Erythroblast (primary cell): ENCODE measurements at regions not wholly inside any gene's neighbourhood (a gene's known extent, or its start where the extent isn't known, plus 50 kb on each side); places are given as distances from the start of the nearest gene placed in this dataset.
"Not testable (repeated sequence)": the region's sequence is repeated elsewhere in the genome, so short reads cannot be mapped to it uniquely, and the experiment has no call there.

Experiments used
- DNase-seq, 2 experiments: peaks; one replicate each; lab custom pipeline; 2025; lab: John Stamatoyannopoulos, UW
- GATA1 ChIP-seq: IDR thresholded peaks from 2 replicates; pipeline ENCODE4 v1.6.1; 2011; ENCODE audit warnings: low read depth, mild to moderate bottlenecking, control low read depth, low read length, moderate library complexity
- POLR2A ChIP-seq: IDR thresholded peaks from 2 replicates; pipeline ENCODE4 v1.6.1; 2011; ENCODE audit warnings: mild to moderate bottlenecking, low read length

DNA sequence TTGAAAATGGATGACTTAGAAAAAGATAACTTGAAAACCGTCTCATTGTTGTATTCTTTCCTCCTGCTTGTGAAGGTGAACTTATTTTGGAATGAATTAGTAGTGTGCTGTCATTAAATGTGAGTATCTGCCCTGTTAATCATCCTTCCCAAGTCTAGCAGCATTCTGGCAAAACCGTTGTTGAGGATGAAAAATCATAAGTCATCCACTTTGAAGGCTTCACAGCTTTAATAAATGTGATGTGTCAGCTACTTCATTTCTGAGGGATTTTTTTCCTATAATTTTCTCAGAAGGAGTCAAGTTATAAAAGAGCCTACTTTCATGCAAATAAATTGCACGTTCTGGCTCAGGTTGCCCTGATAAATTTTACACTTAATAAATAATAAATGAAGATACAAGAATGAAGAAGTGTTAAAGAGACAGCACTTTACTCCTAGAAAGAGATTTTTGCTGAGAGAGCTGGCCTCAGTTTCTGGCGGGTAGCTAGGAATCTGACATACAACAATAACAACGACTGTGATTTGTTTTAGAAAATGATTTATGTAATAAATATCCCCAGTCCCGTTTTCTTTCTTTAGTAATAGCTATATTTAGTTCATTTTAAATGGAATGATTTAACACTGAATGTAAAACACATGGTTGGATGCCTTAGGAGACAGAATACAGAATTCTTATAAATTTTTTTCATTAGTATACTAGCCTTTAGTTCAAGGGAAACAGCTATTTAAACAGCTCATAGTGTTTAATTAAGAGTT lies 516.5 kb upstream of the KLF6 start:
- TF ChIP-seq GATA1 (no peak), POLR2A (no peak)
- no peak for DNase-seq

DNA sequence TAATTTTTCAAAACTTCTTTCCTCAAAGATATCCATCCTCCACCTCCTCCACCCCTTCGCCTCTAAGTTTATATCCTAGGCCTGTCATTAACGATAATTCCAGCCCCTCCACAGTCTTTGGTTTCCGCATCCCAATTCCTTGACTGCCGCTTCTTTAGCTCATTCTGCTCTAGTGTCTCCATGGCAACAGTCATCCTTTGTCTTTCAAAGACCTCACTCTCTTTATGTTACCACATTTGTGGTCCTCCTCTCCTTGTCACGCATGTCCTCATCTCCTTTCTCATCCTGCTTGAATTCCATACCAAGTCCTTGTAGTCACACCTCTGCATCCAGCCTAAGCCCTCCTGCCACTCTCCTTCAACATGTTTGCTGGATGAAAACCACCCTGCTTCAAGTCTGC lies 511.2 kb upstream of the KLF6 start:
- TF ChIP-seq GATA1 (no peak), POLR2A (no peak)
- no peak for DNase-seq

DNA sequence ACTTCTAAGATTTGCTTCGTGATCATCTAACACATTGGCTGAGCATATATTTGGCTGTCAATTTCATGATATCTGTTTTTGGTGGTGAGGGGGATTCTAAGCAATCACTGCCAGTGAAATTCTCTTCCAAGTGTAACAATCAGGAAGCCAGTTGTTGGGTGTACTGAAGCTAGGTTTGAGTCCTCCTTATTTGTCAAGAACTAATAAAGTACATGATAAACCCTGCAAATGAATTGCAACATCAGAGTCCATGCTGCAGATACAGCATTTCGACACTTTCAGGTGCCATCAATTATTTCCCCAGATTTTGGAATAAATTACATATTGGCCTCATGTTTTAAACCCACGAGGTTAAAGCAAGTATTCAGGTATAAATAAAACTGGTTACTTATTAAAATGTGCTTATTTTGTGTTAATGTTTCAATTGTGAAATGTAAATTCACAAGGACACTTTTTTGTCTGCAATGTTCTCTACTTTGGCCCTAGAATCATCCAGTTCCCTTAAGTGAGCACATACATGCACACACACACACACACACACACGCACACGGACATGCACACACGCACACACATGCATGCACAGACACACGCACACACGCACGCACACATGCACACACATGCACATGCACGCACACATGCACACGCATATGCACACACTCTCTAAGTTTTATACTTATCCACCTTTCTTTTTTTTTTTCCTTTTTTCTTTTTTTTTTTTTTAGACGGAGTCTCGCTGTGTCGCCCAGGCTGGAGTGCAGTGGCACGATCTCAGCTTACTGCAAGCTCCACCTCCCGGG lies 510.2 kb upstream of the KLF6 start:
- no peak for TF ChIP-seq POLR2A
- TF ChIP-seq GATA1, result no peak
- no peak for DNase-seq

DNA sequence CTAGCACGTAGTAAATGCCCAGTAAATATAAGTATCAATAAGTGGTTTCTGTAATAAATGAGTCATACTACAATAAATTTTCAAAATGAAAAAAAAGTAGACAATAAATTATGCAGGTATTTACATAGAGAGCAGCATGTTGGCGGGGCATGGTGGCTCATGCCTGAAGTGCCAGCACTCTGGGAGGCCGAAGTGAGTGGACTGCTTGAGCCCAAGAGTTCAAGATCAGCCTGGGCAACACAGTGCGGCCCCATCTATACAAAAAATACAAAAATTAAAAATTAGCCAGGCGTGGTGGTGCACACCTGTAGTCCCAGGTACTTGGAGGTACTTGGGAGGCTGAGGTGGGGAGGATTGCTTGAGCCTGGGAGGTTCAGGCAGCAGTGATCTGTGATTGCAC lies 509.3 kb upstream of the KLF6 start:
- no peak for DNase-seq
- TF ChIP-seq POLR2A, result no peak
- no peak for TF ChIP-seq GATA1

DNA sequence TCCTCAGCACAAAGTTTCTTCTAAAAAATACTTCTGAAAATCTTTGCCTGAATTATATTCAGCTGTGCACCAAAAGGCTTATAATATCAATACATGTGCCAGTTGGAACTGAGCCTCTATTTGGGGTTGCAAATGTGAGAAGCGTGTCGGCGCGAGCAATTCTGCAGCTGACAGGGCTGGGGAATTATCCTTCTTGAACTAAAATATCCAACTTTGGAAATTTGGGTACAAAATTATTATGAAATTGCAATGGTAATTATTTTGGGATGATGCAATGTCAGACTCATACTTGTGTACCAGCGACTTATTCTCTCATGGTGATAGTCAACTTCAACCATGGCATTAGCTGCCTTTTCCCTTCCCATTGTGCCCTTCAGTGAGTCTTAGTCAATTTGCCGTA lies 507.0 kb upstream of the KLF6 start:
- TF ChIP-seq POLR2A, result no peak
- no peak for TF ChIP-seq GATA1
- no peak for DNase-seq

DNA sequence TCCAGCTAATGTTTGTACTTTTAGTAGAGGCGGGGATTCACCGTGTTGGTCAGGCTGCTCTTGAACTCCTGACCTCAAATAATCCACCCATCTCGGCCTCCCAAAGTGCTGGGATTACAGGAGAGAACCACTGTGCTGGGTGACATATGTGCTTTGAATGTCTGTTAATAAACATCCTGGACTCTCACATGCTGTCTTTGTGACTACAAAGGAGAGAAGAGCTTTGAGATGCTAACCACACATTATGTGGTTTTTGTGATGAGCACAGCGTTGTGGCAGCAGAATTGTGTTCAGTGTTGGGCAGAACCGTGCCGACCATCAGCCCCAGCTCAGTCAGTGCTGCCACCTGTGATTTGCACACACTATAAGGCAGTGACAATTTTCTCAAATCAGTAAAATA lies 500.1 kb upstream of the KLF6 start:
- DNase-seq, result no peak

DNA sequence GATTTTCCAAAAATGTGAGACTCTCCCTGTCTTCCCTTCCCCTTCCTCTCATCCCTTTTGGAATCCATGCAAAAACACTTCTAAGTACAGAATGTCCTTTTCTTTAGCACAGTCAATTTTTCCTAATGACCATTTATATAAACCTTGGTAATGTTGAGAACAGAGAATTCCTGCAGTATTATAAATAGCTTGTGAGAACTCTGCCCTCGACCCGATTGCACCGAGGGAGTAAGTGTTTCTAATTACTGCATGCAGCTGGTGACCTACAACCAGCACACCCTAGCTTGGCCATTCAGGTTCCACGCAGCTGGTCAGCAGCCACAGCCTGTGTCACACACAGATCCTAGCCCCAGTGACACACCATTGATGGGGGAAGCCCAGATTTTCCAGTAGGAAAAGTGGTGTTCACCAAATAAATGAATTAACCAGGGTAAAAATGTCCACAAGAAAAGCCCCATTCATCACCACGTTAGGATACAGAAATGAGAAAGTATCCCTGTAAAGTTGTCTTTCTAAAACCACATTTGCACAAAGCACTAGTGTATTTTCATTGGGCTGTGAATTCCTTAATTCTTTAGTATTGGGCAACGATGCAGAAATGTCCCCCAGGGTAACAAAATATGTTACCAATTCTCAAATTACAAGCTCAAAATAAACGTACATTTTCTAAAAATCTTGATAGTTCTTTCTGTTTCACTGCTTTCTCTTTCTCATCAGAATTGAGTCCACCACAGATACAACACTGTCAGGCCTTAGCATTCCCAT lies 499.0 kb upstream of the KLF6 start:
- TF ChIP-seq POLR2A, result no peak
- TF ChIP-seq GATA1, result no peak
- no peak for DNase-seq

More for the DNA sequence above, 500.1 kb upstream of the KLF6 start:
- no peak for TF ChIP-seq GATA1
- TF ChIP-seq POLR2A, result no peak

DNA sequence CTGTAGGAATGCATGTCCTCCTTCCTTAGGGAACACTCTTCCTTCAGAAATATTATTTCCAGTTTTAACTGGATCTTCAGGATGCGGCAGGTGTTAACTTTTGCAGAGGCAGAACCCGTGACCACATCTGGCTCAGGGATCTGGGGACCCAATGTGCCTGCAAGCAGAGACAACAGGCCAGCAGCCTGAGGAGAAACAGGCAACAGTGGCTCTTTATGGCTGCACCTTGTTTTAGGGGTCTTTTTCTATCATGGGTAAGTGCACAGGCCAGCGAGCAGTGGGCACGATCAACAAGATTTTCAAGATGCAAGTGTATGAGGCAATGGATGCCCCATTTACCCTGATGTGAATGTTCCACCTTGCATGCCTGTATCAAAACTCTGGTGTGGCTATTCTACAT lies 497.5 kb upstream of the KLF6 start:
- TF ChIP-seq POLR2A (no peak), GATA1 (no peak)
- no peak for DNase-seq

DNA sequence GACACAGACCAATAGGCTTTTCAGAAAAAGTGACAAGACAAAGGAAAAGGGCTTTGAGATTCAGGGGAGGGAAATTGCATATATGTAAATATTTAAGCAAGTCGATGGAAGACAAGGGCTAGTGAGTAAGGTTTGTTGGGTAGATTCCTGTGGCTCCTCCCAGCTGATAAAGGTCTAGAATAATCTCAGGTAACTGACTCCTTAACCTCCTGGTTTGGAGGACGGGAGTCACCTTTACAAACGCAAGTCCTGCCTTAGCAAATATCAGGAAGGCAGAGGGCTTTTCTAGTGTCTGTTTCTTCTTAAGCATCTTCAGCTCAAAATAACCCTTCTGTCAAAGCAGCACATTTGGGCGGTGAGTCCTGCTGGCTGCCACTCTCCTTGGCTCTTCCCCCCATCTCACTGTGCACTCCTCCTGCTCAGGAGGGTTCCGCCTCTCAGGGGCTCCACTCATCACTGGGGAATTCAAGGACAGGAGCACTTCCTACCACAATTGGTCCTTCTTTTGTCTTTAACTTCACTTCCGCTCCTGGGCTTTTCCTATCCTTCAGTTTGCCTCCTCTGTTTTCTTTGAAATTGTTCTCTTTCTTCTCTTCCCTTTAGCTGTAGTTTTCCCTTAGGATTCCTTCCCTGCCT lies 496.3 kb upstream of the KLF6 start:
- DNase-seq, result no peak
- TF ChIP-seq POLR2A (no peak), GATA1 (no peak)

DNA sequence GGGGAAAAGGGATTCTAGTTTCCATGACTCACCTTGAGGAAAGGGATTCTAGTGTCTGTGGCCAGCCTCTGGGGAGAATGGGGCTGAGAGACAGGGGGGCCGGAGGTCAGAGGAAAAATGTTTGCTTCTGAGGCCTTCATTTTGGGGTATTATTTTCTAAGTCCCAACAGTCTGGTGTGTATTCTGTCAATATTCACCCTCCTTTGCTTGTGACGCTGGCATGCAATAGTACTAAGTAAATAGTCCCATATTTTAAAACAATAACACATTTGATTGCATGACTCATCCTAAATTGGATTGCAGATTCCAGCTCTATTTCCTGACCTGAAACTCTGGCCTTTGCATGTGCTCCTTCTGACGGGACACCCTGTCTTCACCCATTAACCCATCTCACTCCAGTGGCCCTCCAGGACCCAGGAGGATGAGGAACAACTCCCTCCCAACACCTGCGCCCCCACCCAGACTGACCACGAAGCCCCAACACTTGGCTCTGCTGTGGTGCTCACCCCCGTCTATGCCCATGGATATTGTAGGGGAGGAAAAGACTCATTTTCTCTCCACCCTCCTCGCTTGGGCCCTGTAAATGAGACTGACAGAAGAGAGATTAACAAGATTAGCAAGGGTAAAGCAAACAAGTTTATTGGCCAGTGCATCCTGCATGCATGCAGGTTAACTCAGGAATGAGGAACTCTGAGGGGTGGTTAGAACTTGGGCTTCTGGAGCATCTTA lies 495.6 kb upstream of the KLF6 start:
- TF ChIP-seq GATA1, result no peak

DNA sequence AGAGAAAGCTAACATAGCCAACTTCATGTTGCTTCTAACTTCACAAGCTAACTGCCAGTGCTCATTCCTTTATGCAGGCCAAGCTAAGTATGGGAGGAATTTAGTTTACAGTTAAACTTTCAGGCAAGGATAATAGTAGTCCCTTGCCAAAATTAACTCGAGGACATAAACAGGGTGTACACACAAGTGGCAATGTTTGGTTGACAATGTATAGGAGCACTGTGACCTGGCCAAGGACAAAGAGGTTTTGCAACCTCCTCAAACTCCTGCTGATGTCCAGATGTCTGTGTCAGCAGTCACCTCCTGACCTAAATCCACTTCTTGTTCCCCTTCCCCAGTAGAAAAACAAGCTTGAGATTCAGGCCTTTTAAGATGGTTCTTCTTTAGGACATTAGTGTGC lies 494.6 kb upstream of the KLF6 start:
- no peak for DNase-seq

More for the DNA sequence above, 495.6 kb upstream of the KLF6 start:
- no peak for DNase-seq

DNA sequence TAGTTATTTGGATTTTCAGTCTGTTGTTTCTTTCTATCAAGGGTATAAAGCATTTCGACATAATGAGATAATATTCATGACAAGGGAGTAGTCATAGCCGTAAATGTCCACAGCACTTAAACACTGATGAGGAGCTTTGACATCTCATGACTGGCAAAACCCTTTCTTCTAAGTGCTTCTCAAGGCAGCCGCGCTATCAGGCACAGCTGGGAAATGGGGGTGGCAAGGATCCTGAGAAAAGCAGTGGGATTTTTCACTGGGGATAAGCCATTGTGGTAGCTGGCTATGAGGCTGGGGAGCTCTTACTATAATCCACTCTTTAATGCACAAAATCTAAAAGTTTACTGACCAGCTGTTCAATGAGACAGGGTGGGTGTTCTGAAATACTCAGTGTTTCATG lies 493.2 kb upstream of the KLF6 start:
- no peak for TF ChIP-seq POLR2A
- no peak for TF ChIP-seq GATA1
- DNase-seq, result no peak

More for the DNA sequence above, 494.6 kb upstream of the KLF6 start:
- TF ChIP-seq POLR2A (no peak), GATA1 (no peak)

DNA sequence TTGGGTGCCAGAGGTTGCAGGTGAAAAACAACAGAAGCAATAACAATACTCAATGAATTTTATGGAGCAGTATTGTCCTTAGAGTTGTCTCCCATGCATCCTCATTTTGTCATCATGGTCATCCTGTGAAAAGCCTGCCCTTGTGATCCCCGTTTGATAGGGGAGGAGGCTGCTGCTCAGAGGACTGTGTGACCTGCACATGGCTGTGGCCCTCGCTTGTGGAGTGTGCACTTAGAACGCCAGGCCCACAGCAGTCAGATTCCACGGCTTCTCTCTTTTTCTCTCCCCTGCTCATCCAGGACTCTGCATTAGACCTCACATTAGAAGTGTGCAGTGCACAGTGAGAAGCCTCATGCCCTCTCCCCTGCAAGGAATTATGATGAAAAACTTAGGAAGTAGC lies 491.1 kb upstream of the KLF6 start:
- DNase-seq, result no peak
- TF ChIP-seq GATA1, result no peak
- TF ChIP-seq POLR2A, result no peak

DNA sequence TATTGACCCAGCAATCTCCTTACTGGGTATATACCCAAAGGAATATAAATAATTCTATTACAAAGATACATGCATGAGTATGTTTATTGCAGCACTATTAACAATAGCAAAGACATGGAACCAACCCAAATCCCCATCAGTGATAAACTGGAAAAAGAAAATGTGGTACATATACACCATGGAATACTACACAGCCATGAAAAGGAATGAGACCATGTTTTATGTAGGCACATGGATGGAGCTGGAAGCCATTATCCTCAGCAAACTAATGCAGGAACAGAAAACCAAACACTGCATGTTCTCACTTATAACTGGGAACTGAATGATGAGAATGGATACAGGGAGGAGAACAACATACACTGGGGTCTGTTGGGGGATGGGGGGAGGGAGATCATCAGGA lies 489.7 kb upstream of the KLF6 start:
- DNase-seq, result not testable (repeated sequence)
